ENCODE measurements at regions not wholly inside any gene's neighbourhood (a gene's known extent, or its start where the extent isn't known, plus 50 kb on each side); places are given as distances from the start of the nearest gene placed in this dataset.

DNA sequence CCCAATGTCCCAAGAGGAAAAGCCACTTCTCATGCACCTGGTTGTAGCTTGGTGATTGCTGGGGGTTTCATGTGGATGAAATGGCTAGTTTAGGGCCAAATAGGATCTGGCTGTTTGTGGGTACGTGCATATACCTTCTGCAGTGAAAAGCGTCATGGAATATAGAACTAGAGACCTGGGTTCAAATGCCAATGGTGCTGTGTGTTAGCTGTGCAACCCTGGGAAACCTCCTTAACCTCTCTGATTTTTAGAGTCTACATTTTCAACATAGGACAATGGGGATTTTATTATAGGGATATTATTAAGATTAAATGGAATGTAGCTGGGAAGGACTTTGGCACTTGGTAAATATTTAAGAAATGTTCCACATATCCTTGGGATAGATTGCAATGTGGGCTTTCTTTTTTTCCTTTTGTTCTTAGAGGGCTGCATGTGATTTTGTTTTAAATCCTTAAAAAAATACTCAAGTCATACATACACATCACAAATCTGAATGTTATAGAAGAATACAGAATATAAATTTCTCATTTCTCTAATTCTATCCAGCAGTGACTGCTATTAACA is 112.6 kb upstream of the E2F8 start (continued):
- TF ChIP-seq, protein P1, sequence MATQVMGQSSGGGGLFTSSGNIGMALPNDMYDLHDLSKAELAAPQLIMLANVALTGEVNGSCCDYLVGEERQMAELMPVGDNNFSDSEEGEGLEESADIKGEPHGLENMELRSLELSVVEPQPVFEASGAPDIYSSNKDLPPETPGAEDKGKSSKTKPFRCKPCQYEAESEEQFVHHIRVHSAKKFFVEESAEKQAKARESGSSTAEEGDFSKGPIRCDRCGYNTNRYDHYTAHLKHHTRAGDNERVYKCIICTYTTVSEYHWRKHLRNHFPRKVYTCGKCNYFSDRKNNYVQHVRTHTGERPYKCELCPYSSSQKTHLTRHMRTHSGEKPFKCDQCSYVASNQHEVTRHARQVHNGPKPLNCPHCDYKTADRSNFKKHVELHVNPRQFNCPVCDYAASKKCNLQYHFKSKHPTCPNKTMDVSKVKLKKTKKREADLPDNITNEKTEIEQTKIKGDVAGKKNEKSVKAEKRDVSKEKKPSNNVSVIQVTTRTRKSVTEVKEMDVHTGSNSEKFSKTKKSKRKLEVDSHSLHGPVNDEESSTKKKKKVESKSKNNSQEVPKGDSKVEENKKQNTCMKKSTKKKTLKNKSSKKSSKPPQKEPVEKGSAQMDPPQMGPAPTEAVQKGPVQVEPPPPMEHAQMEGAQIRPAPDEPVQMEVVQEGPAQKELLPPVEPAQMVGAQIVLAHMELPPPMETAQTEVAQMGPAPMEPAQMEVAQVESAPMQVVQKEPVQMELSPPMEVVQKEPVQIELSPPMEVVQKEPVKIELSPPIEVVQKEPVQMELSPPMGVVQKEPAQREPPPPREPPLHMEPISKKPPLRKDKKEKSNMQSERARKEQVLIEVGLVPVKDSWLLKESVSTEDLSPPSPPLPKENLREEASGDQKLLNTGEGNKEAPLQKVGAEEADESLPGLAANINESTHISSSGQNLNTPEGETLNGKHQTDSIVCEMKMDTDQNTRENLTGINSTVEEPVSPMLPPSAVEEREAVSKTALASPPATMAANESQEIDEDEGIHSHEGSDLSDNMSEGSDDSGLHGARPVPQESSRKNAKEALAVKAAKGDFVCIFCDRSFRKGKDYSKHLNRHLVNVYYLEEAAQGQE (IDR thresholded peaks at IDR 0.05; ENCODE audit: unreplicated experiment): no peak
- no peak for TF ChIP-seq CREB1 (CRISPR knock-in tag; IDR thresholded peaks at IDR 0.05; ENCODE audit: low read depth)
- TF ChIP-seq, protein P2, sequence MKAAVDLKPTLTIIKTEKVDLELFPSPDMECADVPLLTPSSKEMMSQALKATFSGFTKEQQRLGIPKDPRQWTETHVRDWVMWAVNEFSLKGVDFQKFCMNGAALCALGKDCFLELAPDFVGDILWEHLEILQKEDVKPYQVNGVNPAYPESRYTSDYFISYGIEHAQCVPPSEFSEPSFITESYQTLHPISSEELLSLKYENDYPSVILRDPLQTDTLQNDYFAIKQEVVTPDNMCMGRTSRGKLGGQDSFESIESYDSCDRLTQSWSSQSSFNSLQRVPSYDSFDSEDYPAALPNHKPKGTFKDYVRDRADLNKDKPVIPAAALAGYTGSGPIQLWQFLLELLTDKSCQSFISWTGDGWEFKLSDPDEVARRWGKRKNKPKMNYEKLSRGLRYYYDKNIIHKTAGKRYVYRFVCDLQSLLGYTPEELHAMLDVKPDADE (IDR thresholded peaks at IDR 0.05): no peak
- TF ChIP-seq NANOG (IDR thresholded peaks at IDR 0.05; ENCODE audit: borderline replicate concordance): no peak

DNA sequence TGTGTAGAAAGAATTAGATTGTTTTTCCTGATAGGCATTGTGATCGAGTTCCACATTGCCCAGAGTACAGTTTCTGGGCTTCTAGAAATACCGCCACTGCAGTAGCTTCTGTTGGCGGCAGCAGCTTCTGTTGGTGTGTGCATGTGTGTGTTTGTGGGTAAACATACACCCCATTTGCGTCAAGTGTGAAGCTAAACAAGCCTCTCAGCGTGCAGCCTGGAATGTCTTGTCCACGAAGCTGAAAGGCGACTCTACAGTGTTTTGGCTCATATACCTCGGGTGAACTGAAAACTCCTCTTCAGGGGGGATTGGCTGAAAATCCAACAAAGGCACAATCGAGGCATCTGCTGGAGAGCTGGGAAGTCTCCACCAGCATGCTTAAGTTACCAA is 112.0 kb upstream of the E2F8 start:
- peak overlapping the region; percentile 52; the same call in 1 of the 2 replicates for H2AFZ ChIP-seq
- Mint-ChIP-seq H3K27ac (no peak overlapping the region), H3K4me1 (no peaks in the 10 kb centered on the region; the same call in 2 of the 3 replicates), H3K9me3 (no peaks in the 10 kb centered on the region), H3K4me3 (no peak overlapping the region), H3K27me3 (ENCODE audit: insufficient read depth, low read depth, poor library complexity) (peaks cover 11% of the 10 kb centered on the region), H3K36me3 (ENCODE audit: low read depth) (no peaks in the 10 kb centered on the region)
- H3K36me3 ChIP-seq (ENCODE audit: insufficient read depth): no peaks in the 10 kb centered on the region
- peaks cover 12% of the 10 kb centered on the region for H3K27me3 ChIP-seq (ENCODE audit: insufficient read depth)
- no peak; the same call in 2 of the 3 replicates for ATAC-seq
- no peak overlapping the region for H3K4me2 ChIP-seq
- H3K4me3 ChIP-seq: no peak overlapping the region
- no peaks in the 10 kb centered on the region for H3F3A ChIP-seq (replicated peaks; ENCODE audit: low read depth)
- H4K20me1 ChIP-seq (replicated peaks; ENCODE audit: insufficient read depth): no peaks in the 10 kb centered on the region
- no peak overlapping the region for H3K27ac ChIP-seq (ENCODE audit: low read depth)
- no peak for DNase-seq (ENCODE audit: low spot score)
- H3K79me2 ChIP-seq (replicated peaks; ENCODE audit: insufficient read depth): no peaks in the 10 kb centered on the region
- H3K4me1 ChIP-seq (ENCODE audit: insufficient read depth): peaks cover under 1% of the 10 kb centered on the region
- no peaks in the 10 kb centered on the region for H3K9me2 ChIP-seq (ENCODE audit: insufficient read depth)
- TF ChIP-seq STAT1 (IDR thresholded peaks at IDR 0.05; ENCODE audit: unreplicated experiment) (no peak), ZNF331 (CRISPR knock-in tag; IDR thresholded peaks at IDR 0.05; ENCODE audit: low read depth) (no peak), EZH2phosphoT487 (IDR thresholded peaks at IDR 0.05; ENCODE audit: unreplicated experiment) (no peak), EZH2 (IDR thresholded peaks at IDR 0.05; ENCODE audit: low read depth, unreplicated experiment) (no peak), ZNF114 (CRISPR knock-in tag; IDR thresholded peaks at IDR 0.05) (no peak), POLR2AphosphoS5 (IDR thresholded peaks at IDR 0.05; ENCODE audit: low read depth) (no peak)
- TF ChIP-seq, protein P1 (IDR thresholded peaks at IDR 0.05; ENCODE audit: unreplicated experiment): no peak
- TF ChIP-seq, protein P3, sequence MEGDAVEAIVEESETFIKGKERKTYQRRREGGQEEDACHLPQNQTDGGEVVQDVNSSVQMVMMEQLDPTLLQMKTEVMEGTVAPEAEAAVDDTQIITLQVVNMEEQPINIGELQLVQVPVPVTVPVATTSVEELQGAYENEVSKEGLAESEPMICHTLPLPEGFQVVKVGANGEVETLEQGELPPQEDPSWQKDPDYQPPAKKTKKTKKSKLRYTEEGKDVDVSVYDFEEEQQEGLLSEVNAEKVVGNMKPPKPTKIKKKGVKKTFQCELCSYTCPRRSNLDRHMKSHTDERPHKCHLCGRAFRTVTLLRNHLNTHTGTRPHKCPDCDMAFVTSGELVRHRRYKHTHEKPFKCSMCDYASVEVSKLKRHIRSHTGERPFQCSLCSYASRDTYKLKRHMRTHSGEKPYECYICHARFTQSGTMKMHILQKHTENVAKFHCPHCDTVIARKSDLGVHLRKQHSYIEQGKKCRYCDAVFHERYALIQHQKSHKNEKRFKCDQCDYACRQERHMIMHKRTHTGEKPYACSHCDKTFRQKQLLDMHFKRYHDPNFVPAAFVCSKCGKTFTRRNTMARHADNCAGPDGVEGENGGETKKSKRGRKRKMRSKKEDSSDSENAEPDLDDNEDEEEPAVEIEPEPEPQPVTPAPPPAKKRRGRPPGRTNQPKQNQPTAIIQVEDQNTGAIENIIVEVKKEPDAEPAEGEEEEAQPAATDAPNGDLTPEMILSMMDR (conservative IDR thresholded peaks at IDR 0.05; ENCODE audit: low read depth in 2 of 2): no peak
- TF ChIP-seq, protein P2 (IDR thresholded peaks at IDR 0.05): no peak
